AG09319 (cell line): ENCODE measurements at regions not wholly inside any gene's neighbourhood (a gene's known extent, or its start where the extent isn't known, plus 50 kb on each side); places are given as distances from the start of the nearest gene placed in this dataset.
"Not testable (repeated sequence)": the region's sequence is repeated elsewhere in the genome, so short reads cannot be mapped to it uniquely, and the experiment has no call there.

Experiments
- DNase-seq: peaks from one replicate; pipeline ENCODE4 v3.0.0-alpha.2; 2010; ENCODE audit warnings: low read depth; ENCODE audit errors: extremely low read depth
- CTCF ChIP-seq: IDR thresholded peaks from 2 replicates; pipeline ENCODE4 v1.5.1; 2011; ENCODE audit warnings: low read depth, mild to moderate bottlenecking, inconsistent platforms, low read length, moderate library complexity

- no peak for DNase-seq
- no peak for TF ChIP-seq CTCF
These were observed 137.8 kb upstream of the RAB4A start for GRCh38 chr1:229133151-229133550.

- no peak for TF ChIP-seq CTCF
- no peak for DNase-seq
These were observed 137.1 kb upstream of the RAB4A start for GRCh38 chr1:229133811-229134210.

GRCh38 chr1:229134381-229135217 is 136.3 kb upstream of the RAB4A start:
- DNase-seq, result not testable (repeated sequence)

GRCh38 chr1:229135773-229136172 is 135.1 kb upstream of the RAB4A start:
- no peak for TF ChIP-seq CTCF
- no peak for DNase-seq

GRCh38 chr1:229136822-229137221 is 134.1 kb upstream of the RAB4A start:
- no peak for DNase-seq

GRCh38 chr1:229137271-229137670 is 133.6 kb upstream of the RAB4A start:
- DNase-seq, result no peak
- TF ChIP-seq CTCF, result no peak

More at GRCh38 chr1:229136822-229137221, 134.1 kb upstream of the RAB4A start:
- TF ChIP-seq CTCF, result no peak

GRCh38 chr1:229138058-229138457 is 132.9 kb upstream of the RAB4A start:
- no peak for TF ChIP-seq CTCF
- DNase-seq, result no peak
